Endothelial cell (in vitro differentiated cells): ENCODE measurements at regions not wholly inside any gene's neighbourhood (a gene's known extent, or its start where the extent isn't known, plus 50 kb on each side); places are given as distances from the start of the nearest gene placed in this dataset.

ENCODE experiments used
- DNase-seq: peaks from one replicate; pipeline ENCODE4 v3.0.0; 2021; ENCODE audit warnings: low spot score
- H3K27ac Mint-ChIP-seq: one replicate; pipeline ENCODE4 v1.8.0; 2021; ENCODE audit warnings: mixed read lengths, inconsistent platforms; ENCODE audit not compliant: unreplicated experiment
- H3K27me3 Mint-ChIP-seq: one replicate; pipeline ENCODE4 v1.8.0; 2021; ENCODE audit warnings: mild to moderate bottlenecking, moderate library complexity, mixed read lengths, inconsistent platforms; ENCODE audit not compliant: unreplicated experiment
- H3K36me3 Mint-ChIP-seq: one replicate; pipeline ENCODE4 v1.8.0; 2021; ENCODE audit warnings: mild to moderate bottlenecking, low read depth, mixed read lengths, inconsistent platforms; ENCODE audit not compliant: unreplicated experiment
- H3K4me1 Mint-ChIP-seq: one replicate; pipeline ENCODE4 v1.8.0; 2021; ENCODE audit warnings: mild to moderate bottlenecking, mixed read lengths, inconsistent platforms; ENCODE audit not compliant: unreplicated experiment
- H3K4me3 Mint-ChIP-seq: one replicate; pipeline ENCODE4 v1.8.0; 2021; ENCODE audit warnings: mild to moderate bottlenecking, mixed read lengths, inconsistent platforms; ENCODE audit not compliant: unreplicated experiment
- H3K9me3 Mint-ChIP-seq: one replicate; pipeline ENCODE4 v1.8.0; 2021; ENCODE audit warnings: mixed read lengths, inconsistent platforms; ENCODE audit not compliant: unreplicated experiment
- TF ChIP-seq, protein P1 (sequence below): fragments of 200-600 bp; sonication (generic); IDR thresholded peaks from one replicate; pipeline ENCODE4 v1.5.0; 2021; ENCODE audit warnings: antibody characterized with exemption; ENCODE audit not compliant: unreplicated experiment

DNA sequence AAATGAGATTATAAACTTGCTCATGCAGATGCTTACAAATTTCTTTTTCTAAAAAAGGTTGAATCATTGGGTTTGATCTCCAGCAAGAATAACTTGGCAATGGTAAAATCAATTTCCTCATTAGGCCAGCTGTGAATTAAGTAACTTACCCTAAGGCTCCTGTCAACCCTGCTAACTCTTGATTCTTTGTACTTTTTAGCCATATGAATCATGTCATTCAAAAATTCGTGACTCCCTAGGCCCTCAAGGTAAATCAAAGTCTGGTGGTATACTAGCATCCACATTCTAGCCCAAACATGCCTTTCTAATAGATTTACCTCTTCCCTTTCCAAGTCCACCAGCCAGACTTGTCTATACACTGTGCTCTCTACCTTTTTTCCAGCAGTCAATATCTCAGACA, 420.8 kb upstream of the BRINP1 start:
- TF ChIP-seq, protein P1, sequence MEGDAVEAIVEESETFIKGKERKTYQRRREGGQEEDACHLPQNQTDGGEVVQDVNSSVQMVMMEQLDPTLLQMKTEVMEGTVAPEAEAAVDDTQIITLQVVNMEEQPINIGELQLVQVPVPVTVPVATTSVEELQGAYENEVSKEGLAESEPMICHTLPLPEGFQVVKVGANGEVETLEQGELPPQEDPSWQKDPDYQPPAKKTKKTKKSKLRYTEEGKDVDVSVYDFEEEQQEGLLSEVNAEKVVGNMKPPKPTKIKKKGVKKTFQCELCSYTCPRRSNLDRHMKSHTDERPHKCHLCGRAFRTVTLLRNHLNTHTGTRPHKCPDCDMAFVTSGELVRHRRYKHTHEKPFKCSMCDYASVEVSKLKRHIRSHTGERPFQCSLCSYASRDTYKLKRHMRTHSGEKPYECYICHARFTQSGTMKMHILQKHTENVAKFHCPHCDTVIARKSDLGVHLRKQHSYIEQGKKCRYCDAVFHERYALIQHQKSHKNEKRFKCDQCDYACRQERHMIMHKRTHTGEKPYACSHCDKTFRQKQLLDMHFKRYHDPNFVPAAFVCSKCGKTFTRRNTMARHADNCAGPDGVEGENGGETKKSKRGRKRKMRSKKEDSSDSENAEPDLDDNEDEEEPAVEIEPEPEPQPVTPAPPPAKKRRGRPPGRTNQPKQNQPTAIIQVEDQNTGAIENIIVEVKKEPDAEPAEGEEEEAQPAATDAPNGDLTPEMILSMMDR: no peak
- H3K36me3 Mint-ChIP-seq: no peaks in the 10 kb centered on the region
- no peaks in the 10 kb centered on the region for H3K9me3 Mint-ChIP-seq
- H3K4me1 Mint-ChIP-seq: peaks cover 8% of the 10 kb centered on the region
- H3K27ac Mint-ChIP-seq: no peak overlapping the region
- H3K27me3 Mint-ChIP-seq: no peaks in the 10 kb centered on the region
- no peak for DNase-seq
- no peak overlapping the region for H3K4me3 Mint-ChIP-seq

DNA sequence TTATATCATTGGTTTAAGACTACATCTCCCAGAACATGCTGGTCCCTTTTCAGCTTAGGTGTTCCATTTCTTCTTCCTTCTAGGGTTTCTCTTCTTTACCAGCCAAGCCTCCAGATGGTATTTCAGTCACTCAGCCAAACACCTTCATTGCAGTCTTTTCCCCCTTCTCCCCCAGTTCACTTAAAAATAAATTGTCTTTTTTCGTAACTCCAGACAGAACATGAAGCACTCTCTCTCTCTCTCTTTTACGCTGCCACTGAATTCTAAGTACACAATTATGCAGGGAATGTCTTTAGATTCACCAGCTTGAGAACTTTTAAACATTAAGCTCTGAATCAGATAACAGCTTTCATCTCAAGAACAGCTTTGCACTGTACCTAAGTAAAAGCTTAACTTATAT, 419.7 kb upstream of the BRINP1 start:
- no peaks in the 10 kb centered on the region for H3K4me1 Mint-ChIP-seq
- H3K36me3 Mint-ChIP-seq: no peaks in the 10 kb centered on the region
- no peaks in the 10 kb centered on the region for H3K9me3 Mint-ChIP-seq
- H3K4me3 Mint-ChIP-seq: no peak overlapping the region
- no peak for DNase-seq
- H3K27me3 Mint-ChIP-seq: no peaks in the 10 kb centered on the region
- H3K27ac Mint-ChIP-seq: no peak overlapping the region
- TF ChIP-seq, protein P1: no peak

DNA sequence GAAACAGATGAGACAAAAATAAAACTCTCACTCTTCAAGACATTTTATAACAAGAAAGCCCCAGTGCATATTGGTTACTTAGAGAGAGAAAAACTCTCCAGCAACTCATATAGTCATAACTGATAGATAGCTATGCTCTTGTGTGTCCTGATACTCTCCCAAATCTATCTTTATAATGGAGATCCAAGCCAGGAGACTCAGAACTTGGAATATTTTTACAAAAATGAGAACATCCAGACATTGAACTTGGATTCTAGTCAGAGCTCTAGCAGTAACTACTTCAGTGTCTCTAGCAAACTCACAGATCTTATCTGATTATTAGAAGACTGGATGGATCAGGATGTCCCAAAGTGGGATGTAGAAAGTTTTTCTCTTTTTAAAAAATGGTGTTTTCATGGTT, 412.7 kb upstream of the BRINP1 start:
- Mint-ChIP-seq H3K27me3 (no peaks in the 10 kb centered on the region), H3K27ac (no peak overlapping the region), H3K9me3 (no peaks in the 10 kb centered on the region), H3K4me3 (no peak overlapping the region), H3K4me1 (peaks cover 2% of the 10 kb centered on the region), H3K36me3 (no peaks in the 10 kb centered on the region)
- TF ChIP-seq, protein P1: no peak
- DNase-seq: no peak

DNA sequence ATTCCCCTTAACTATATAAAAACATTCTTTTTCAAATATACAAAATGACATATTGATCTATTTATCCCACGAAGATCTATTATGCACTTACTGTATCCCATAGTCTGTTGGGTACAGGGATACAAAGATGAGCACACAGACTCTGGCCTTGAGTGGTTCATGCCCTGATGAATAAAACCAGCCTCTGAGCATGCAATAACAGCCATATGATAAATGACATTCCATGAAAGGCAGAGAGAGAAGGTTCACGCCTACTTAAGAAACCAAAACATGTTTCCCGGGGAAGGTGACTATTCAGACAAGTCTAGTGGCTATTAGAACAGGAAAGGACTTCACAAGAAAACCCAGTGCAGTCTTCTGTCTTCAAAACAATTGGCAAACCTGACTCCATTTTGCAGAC, 406.2 kb upstream of the BRINP1 start:
- TF ChIP-seq, protein P1: no peak
- Mint-ChIP-seq H3K27me3 (peaks cover 2% of the 10 kb centered on the region), H3K27ac (no peak overlapping the region), H3K4me1 (peaks cover 18% of the 10 kb centered on the region), H3K36me3 (no peaks in the 10 kb centered on the region), H3K4me3 (no peak overlapping the region), H3K9me3 (no peaks in the 10 kb centered on the region)
- no peak for DNase-seq

DNA sequence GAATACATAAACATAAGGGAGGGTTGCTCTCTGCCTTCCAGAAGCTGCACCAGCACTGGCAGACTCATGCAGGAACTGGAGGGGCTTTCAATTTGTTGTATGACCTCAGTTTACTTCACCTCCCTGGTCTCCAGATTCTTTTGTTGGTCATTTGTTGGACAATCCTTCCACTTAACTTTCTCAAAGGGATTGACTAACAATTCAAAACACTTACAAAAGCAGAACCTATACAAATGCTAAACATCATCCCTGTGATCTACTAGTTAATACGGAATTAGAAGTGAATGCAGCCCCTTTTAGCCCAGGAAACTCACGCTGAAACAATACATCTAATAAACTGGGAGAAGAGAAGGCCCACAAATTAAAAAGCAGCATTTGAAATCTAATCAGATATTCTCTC, 404.6 kb upstream of the BRINP1 start:
- no peak overlapping the region for H3K4me3 Mint-ChIP-seq
- DNase-seq: no peak
- TF ChIP-seq, protein P1: no peak
- peaks cover 2% of the 10 kb centered on the region for H3K27me3 Mint-ChIP-seq
- no peaks in the 10 kb centered on the region for H3K36me3 Mint-ChIP-seq
- peaks cover 18% of the 10 kb centered on the region for H3K4me1 Mint-ChIP-seq
- H3K9me3 Mint-ChIP-seq: no peaks in the 10 kb centered on the region
- no peak overlapping the region for H3K27ac Mint-ChIP-seq
